DOHH2 (cell line): ENCODE measurements at regions not wholly inside any gene's neighbourhood (a gene's known extent, or its start where the extent isn't known, plus 50 kb on each side); places are given as distances from the start of the nearest gene placed in this dataset.

Source experiments
- H3F3A ChIP-seq: fragments of 200-600 bp; sonication (generic), shearing (Covaris generic); 2 replicates; pipeline ENCODE4 v1.6.0; 2016; ENCODE audit warnings: antibody characterized with exemption, mild to moderate bottlenecking; ENCODE audit not compliant: control insufficient read depth, insufficient read depth
- H3K27ac ChIP-seq: fragments of 200-600 bp; sonication (generic); 2 replicates; pipeline ENCODE4 v1.5.1; 2014; ENCODE audit warnings: low read depth, mild to moderate bottlenecking, low read length, moderate library complexity
- H3K27me3 ChIP-seq: fragments of 200-600 bp; sonication (generic); 2 replicates; pipeline ENCODE4 v1.6.1; 2014; ENCODE audit warnings: mild to moderate bottlenecking, low read length, mixed read lengths; ENCODE audit not compliant: control insufficient read depth
- H3K36me3 ChIP-seq: fragments of 200-600 bp; sonication (generic); 2 replicates; pipeline ENCODE4 v1.6.1; 2014; ENCODE audit warnings: mild to moderate bottlenecking, low read length, moderate library complexity, mixed read lengths; ENCODE audit not compliant: control insufficient read depth
- H3K4me1 ChIP-seq: fragments of 200-600 bp; sonication (generic); 2 replicates; pipeline ENCODE4 v1.6.1; 2014; ENCODE audit warnings: mild to moderate bottlenecking, low read length, mixed read lengths; ENCODE audit not compliant: control insufficient read depth
- H3K4me2 ChIP-seq: fragments of 200-600 bp; sonication (generic); 2 replicates; pipeline ENCODE4 v1.6.0; 2014; ENCODE audit warnings: mild to moderate bottlenecking, low read length, moderate library complexity
- H3K4me3 ChIP-seq: fragments of 200-600 bp; sonication (generic); 2 replicates; pipeline ENCODE4 v1.5.1; 2014; ENCODE audit warnings: mild to moderate bottlenecking, low read length, mixed read lengths
- H3K79me2 ChIP-seq: fragments of 200-600 bp; sonication (generic); 2 replicates; pipeline ENCODE4 v1.6.1; 2014; ENCODE audit warnings: mild to moderate bottlenecking, low read length, mixed read lengths; ENCODE audit not compliant: control insufficient read depth
- H3K9me2 ChIP-seq: fragments of 200-600 bp; sonication (generic); replicated peaks from 2 replicates; pipeline ENCODE4 v1.6.1; 2014; ENCODE audit warnings: mild to moderate bottlenecking, low read length, mixed read lengths; ENCODE audit not compliant: control insufficient read depth
- H3K9me3 ChIP-seq: fragments of 200-600 bp; sonication (generic); 2 replicates; pipeline ENCODE4 v1.6.1; 2014; ENCODE audit warnings: antibody characterized with exemption, low read length, mixed read lengths; ENCODE audit not compliant: control insufficient read depth, insufficient read depth
- H4K20me1 ChIP-seq: fragments of 200-600 bp; sonication (generic); 2 replicates; pipeline ENCODE4 v1.6.0; 2014; ENCODE audit warnings: low read depth, mild to moderate bottlenecking, antibody characterized with exemption, low read length, moderate library complexity; ENCODE audit not compliant: control insufficient read depth, insufficient read depth
- EZH2phosphoT487 ChIP-seq: fragments of 200-600 bp; sonication (generic); IDR thresholded peaks from 2 replicates; pipeline ENCODE4 v1.6.1; 2017; ENCODE audit warnings: borderline replicate concordance, mild to moderate bottlenecking, antibody characterized with exemption, low read length, moderate library complexity, mixed read lengths
- TF ChIP-seq, protein P1 (sequence below): fragments of 200-600 bp; sonication (generic); IDR thresholded peaks from one replicate; pipeline ENCODE4 v1.5.1; 2014; ENCODE audit warnings: antibody characterized with exemption, mild to moderate bottlenecking, low read depth, low read length; ENCODE audit not compliant: poor library complexity, severe bottlenecking

DNA sequence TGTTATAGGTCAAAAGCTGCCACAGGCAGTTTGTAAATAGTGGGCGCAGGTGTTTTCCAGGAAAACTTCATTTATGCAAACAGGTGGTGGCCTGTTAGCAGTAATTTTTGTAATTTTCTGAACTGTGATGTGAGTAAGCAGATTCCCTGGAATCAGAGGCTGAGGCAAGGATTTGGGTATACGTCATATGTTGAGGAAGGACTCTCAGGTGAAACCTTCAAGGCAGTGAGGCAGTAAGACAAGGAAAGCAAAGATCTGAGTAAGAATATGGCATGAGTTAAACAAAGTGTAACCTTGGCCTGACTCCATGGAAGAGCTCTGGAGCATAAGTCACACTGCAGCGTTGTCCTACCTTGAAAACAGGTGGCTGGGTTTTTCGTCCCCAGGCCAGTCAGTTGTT is 291.1 kb upstream of the BTBD3 start:
- Histone ChIP-seq H3K9me2 (no peaks in the 10 kb centered on the region), H3K27me3 (no peaks in the 10 kb centered on the region), H3K4me3 (no peak overlapping the region), H3K36me3 (no peaks in the 10 kb centered on the region), H4K20me1 (no peaks in the 10 kb centered on the region), H3K4me1 (no peaks in the 10 kb centered on the region), H3F3A (no peaks in the 10 kb centered on the region), H3K9me3 (no peaks in the 10 kb centered on the region), H3K79me2 (no peaks in the 10 kb centered on the region), H3K27ac (no peak overlapping the region), H3K4me2 (no peak overlapping the region)
- TF ChIP-seq EZH2phosphoT487: no peak
- TF ChIP-seq, protein P1, sequence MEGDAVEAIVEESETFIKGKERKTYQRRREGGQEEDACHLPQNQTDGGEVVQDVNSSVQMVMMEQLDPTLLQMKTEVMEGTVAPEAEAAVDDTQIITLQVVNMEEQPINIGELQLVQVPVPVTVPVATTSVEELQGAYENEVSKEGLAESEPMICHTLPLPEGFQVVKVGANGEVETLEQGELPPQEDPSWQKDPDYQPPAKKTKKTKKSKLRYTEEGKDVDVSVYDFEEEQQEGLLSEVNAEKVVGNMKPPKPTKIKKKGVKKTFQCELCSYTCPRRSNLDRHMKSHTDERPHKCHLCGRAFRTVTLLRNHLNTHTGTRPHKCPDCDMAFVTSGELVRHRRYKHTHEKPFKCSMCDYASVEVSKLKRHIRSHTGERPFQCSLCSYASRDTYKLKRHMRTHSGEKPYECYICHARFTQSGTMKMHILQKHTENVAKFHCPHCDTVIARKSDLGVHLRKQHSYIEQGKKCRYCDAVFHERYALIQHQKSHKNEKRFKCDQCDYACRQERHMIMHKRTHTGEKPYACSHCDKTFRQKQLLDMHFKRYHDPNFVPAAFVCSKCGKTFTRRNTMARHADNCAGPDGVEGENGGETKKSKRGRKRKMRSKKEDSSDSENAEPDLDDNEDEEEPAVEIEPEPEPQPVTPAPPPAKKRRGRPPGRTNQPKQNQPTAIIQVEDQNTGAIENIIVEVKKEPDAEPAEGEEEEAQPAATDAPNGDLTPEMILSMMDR: no peak

DNA sequence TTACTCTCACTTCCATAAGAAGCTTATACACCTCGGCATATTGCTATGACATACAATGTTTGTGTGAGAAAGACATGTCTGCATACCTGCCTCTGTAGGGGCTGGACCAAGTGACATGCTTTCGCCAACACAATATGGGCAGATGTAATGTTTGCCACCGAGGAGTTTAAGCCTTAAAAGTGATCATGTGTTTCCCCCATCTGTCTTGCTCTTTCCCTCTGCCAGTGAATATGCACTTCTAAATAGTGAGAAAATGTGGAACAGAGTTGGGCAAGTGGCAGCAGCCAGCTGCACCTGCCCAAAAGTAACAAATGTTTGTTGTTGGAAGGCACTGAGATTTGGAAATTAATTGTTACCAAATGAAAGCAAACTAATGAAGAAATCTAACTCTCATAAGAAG is 274.8 kb upstream of the BTBD3 start:
- Histone ChIP-seq H3K4me3 (no peak overlapping the region), H3K79me2 (no peaks in the 10 kb centered on the region), H3K9me2 (no peaks in the 10 kb centered on the region), H3K27ac (no peak overlapping the region), H4K20me1 (no peaks in the 10 kb centered on the region), H3K9me3 (peaks cover 3% of the 10 kb centered on the region; the same call in 1 of the 2 replicates), H3K4me2 (no peak overlapping the region), H3K27me3 (no peaks in the 10 kb centered on the region), H3F3A (no peaks in the 10 kb centered on the region), H3K4me1 (no peaks in the 10 kb centered on the region), H3K36me3 (no peaks in the 10 kb centered on the region)
- TF ChIP-seq, protein P1: no peak
- TF ChIP-seq EZH2phosphoT487: no peak

DNA sequence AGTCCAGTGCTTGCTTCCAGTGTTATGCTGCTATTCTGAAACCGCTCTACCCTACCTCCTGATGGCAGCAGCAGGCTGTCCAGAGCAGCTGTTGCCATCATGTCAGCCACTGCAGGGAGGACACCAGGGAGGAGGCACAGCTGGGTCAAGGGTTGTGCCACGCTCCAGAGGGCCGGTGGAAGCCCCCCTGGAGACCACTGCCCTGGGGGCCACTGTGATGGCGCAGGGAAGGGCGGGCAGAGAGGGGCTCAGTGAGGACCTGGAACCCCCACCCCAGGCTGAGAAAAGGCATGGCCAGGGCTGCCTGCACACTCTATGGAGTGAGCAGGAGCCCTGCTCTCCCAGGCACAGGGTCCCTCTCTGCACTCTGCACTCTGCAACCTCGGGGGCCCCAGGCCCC is 271.3 kb upstream of the BTBD3 start:
- no peak overlapping the region for H3K4me3 ChIP-seq
- no peaks in the 10 kb centered on the region for H3K9me2 ChIP-seq
- no peaks in the 10 kb centered on the region for H3K36me3 ChIP-seq
- H3K4me1 ChIP-seq: no peaks in the 10 kb centered on the region
- no peak overlapping the region for H3K27ac ChIP-seq
- no peak overlapping the region for H3K4me2 ChIP-seq
- peaks cover 3% of the 10 kb centered on the region; the same call in 1 of the 2 replicates for H3K9me3 ChIP-seq
- no peaks in the 10 kb centered on the region for H3K79me2 ChIP-seq
- TF ChIP-seq EZH2phosphoT487: no peak
- TF ChIP-seq, protein P1: no peak
- H3K27me3 ChIP-seq: no peaks in the 10 kb centered on the region
- no peaks in the 10 kb centered on the region for H3F3A ChIP-seq
- H4K20me1 ChIP-seq: no peaks in the 10 kb centered on the region

DNA sequence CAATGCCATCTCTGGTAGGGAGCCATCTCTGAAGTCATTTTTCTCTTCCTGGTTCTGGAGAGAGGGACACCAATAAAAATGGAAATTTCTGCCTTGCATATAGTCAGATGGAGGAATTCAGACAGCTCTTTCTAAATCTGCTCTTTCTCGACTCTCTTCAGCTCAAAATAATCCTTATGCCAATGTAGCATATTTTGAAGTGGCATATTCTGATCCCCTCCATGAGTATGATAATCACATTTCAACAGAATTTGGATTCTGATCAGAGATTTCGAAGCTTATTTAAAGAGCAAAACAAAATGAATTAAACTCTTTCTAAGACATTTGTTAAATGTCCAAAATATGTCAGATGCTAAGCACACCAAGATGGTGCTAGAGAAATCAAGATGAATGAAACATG is 267.1 kb upstream of the BTBD3 start:
- Histone ChIP-seq H3K4me3 (no peak overlapping the region), H3K9me2 (no peaks in the 10 kb centered on the region), H3K27ac (no peak overlapping the region), H3K9me3 (peaks cover 3% of the 10 kb centered on the region; the same call in 1 of the 2 replicates), H3K79me2 (no peaks in the 10 kb centered on the region), H3K36me3 (no peaks in the 10 kb centered on the region), H3K27me3 (no peaks in the 10 kb centered on the region), H3K4me2 (no peak overlapping the region), H4K20me1 (no peaks in the 10 kb centered on the region), H3F3A (no peaks in the 10 kb centered on the region), H3K4me1 (no peaks in the 10 kb centered on the region)
- TF ChIP-seq, protein P1: no peak
- no peak for TF ChIP-seq EZH2phosphoT487
